Ishikawa (cell line): ENCODE measurements at regions not wholly inside any gene's neighbourhood (a gene's known extent, or its start where the extent isn't known, plus 50 kb on each side); places are given as distances from the start of the nearest gene placed in this dataset.

ENCODE experiments used
- TAF1 ChIP-seq: IDR thresholded peaks from 2 replicates; pipeline ENCODE4 v1.6.1; 2012; ENCODE audit warnings: low read depth, mild to moderate bottlenecking
- YY1 ChIP-seq: IDR thresholded peaks from 2 replicates; pipeline ENCODE4 v1.6.1; 2012; ENCODE audit warnings: low read depth
- ZBTB7A ChIP-seq: IDR thresholded peaks from 2 replicates; pipeline ENCODE4 v1.6.1; 2012; ENCODE audit warnings: low read depth
- TF ChIP-seq, protein P1 (sequence below): IDR thresholded peaks from 2 replicates; pipeline ENCODE4 v1.6.1; 2012; ENCODE audit warnings: low read depth, mild to moderate bottlenecking

DNA sequence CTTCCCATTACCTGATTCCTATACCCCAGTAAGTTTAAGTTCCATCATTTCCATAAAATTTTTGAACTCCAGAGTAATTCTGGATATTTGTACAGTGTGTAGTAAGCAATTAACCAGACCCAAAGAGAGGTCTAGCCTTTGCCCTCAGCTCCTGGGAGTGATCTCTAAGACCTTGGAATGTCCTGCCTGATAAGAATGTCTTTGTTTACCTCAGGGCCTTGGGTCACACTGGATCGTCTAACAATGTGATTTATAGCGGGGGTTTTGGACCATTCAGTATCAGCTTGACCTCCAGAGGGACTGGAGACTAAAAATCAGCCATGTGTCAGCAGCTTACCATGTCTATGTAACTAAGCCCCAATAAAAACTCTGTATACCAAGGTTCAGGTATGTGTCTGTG is 330.9 kb upstream of the PPP1R2C start:
- TF ChIP-seq ZBTB7A (no peak), TAF1 (no peak), YY1 (no peak)
- TF ChIP-seq, protein P1, sequence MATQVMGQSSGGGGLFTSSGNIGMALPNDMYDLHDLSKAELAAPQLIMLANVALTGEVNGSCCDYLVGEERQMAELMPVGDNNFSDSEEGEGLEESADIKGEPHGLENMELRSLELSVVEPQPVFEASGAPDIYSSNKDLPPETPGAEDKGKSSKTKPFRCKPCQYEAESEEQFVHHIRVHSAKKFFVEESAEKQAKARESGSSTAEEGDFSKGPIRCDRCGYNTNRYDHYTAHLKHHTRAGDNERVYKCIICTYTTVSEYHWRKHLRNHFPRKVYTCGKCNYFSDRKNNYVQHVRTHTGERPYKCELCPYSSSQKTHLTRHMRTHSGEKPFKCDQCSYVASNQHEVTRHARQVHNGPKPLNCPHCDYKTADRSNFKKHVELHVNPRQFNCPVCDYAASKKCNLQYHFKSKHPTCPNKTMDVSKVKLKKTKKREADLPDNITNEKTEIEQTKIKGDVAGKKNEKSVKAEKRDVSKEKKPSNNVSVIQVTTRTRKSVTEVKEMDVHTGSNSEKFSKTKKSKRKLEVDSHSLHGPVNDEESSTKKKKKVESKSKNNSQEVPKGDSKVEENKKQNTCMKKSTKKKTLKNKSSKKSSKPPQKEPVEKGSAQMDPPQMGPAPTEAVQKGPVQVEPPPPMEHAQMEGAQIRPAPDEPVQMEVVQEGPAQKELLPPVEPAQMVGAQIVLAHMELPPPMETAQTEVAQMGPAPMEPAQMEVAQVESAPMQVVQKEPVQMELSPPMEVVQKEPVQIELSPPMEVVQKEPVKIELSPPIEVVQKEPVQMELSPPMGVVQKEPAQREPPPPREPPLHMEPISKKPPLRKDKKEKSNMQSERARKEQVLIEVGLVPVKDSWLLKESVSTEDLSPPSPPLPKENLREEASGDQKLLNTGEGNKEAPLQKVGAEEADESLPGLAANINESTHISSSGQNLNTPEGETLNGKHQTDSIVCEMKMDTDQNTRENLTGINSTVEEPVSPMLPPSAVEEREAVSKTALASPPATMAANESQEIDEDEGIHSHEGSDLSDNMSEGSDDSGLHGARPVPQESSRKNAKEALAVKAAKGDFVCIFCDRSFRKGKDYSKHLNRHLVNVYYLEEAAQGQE: no peak
